Spleen (tissue), 7 donors: ENCODE measurements at regions not wholly inside any gene's neighbourhood (a gene's known extent, or its start where the extent isn't known, plus 50 kb on each side); places are given as distances from the start of the nearest gene placed in this dataset.

Source experiments
- CTCF ChIP-seq, 11 experiments: fragments of 200-600 bp in 7 of 11; fragments of 450-650 bp in 4 of 11; sonication (generic) in 4 of 11; IDR thresholded peaks in 8 of 11; conservative IDR thresholded peaks in 3 of 11; 1 replicate in 7 of 11; 2 replicates in 4 of 11; pipeline versions ENCODE4 v1.4.0 to v1.8.0; 2016 to 2021; ENCODE audit warnings: antibody characterized with exemption in 11 of 11, inconsistent platforms in 4 of 11, mild to moderate bottlenecking in 1 of 11
- POLR2A ChIP-seq, 3 donors: fragments of 450-650 bp; IDR thresholded peaks; one replicate each; pipeline ENCODE4 v1.5.1; 2017; ENCODE audit warnings: antibody characterized with exemption in 3 of 3, mild to moderate bottlenecking in 1 of 3
- POLR2AphosphoS5 ChIP-seq, 3 donors: sonication (generic); formaldehyde crosslinking; IDR thresholded peaks; one replicate each; pipeline ENCODE4 v1.5.1; 2017; ENCODE audit warnings: antibody characterized with exemption in 3 of 3
- donor health status: DM: no; HTN: no; CAD: no; lungs with moderate emphysema.
- donor health status: DM: no; HTN: no; CAD: no.
- donor health status: DM: no; HTN: no; CAD: no.

GRCh38 chr7:42852531-42852930, 59.3 kb downstream of the C7orf25 start:
- TF ChIP-seq CTCF (IDR thresholded peaks at IDR 0.05 in 8 of 11, conservative IDR thresholded peaks at IDR 0.05 in 3 of 11) = no peak
- TF ChIP-seq POLR2A (IDR thresholded peaks at IDR 0.05) = no peak
- TF ChIP-seq POLR2AphosphoS5 (IDR thresholded peaks at IDR 0.05) = no peak
